SK-N-SH (cell line): ENCODE measurements at regions not wholly inside any gene's neighbourhood (a gene's known extent, or its start where the extent isn't known, plus 50 kb on each side); places are given as distances from the start of the nearest gene placed in this dataset.

Experiments used
- CTCF ChIP-seq: fragments of 200-600 bp; sonication (generic); IDR thresholded peaks from 2 replicates; pipeline ENCODE4 v1.6.1; 2017; ENCODE audit warnings: antibody characterized with exemption, mild to moderate bottlenecking, moderate library complexity
- EZH2phosphoT487 ChIP-seq: fragments of 200-600 bp; sonication (generic); IDR thresholded peaks from 2 replicates; pipeline ENCODE4 v1.6.1; 2017; ENCODE audit warnings: low read depth, mixed run types, mild to moderate bottlenecking, antibody characterized with exemption, moderate library complexity, borderline replicate concordance
- GABPA ChIP-seq: IDR thresholded peaks from 2 replicates; pipeline ENCODE4 v1.4.0; 2012; ENCODE audit warnings: low read depth, mild to moderate bottlenecking
- MXI1 ChIP-seq: IDR thresholded peaks from 2 replicates; pipeline ENCODE4 v1.6.1; 2012; ENCODE audit warnings: mild to moderate bottlenecking, low read depth, low read length, improper control_type of control experiment
- NRF1 ChIP-seq: IDR thresholded peaks from 2 replicates; pipeline ENCODE4 v1.6.1; 2012; ENCODE audit warnings: low read depth, mild to moderate bottlenecking, low read length
- RAD21 ChIP-seq: IDR thresholded peaks from 2 replicates; pipeline ENCODE4 v1.6.1; 2012; ENCODE audit warnings: mild to moderate bottlenecking, low read length
- RCOR1 ChIP-seq: fragments of 150-350 bp; IDR thresholded peaks from 2 replicates; pipeline ENCODE4 v1.6.1; 2017; ENCODE audit warnings: antibody characterized with exemption, low read length
- RXRA ChIP-seq: IDR thresholded peaks from 2 replicates; pipeline ENCODE4 v1.4.0; 2012; ENCODE audit warnings: low read depth, mild to moderate bottlenecking, borderline replicate concordance
- TF ChIP-seq, protein P1 (sequence below): IDR thresholded peaks from 2 replicates; pipeline ENCODE4 v1.4.0; 2012; ENCODE audit warnings: low read depth, borderline replicate concordance
- TF ChIP-seq, protein P2 (sequence below): fragments of 150-350 bp; IDR thresholded peaks from 2 replicates; pipeline ENCODE4 v1.6.1; 2016; ENCODE audit warnings: mild to moderate bottlenecking, low read depth, low read length

DNA sequence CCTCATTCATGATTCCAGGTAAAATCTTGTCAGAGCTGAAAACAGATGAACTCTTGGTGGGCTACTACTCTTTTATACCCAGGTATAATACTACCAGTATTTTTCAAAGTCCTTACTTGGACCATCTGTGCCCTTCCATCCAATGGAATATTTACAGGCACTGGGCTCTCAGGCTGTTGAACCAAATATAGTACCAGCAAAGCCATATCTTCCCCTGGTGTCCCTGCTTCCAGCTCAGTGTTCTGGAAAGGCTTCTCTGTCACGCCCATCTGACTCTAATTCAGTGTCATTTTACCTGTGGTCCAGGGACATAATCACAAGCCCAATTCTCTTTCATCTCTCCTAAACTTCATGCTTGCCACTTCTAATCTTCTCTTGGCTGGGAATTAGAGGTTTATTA, 119.2 kb upstream of the STK17B start:
- TF ChIP-seq GABPA (no peak), CTCF (no peak), RXRA (no peak), RAD21 (no peak), MXI1 (no peak), NRF1 (no peak), EZH2phosphoT487 (no peak), RCOR1 (no peak)
- TF ChIP-seq, protein P1, sequence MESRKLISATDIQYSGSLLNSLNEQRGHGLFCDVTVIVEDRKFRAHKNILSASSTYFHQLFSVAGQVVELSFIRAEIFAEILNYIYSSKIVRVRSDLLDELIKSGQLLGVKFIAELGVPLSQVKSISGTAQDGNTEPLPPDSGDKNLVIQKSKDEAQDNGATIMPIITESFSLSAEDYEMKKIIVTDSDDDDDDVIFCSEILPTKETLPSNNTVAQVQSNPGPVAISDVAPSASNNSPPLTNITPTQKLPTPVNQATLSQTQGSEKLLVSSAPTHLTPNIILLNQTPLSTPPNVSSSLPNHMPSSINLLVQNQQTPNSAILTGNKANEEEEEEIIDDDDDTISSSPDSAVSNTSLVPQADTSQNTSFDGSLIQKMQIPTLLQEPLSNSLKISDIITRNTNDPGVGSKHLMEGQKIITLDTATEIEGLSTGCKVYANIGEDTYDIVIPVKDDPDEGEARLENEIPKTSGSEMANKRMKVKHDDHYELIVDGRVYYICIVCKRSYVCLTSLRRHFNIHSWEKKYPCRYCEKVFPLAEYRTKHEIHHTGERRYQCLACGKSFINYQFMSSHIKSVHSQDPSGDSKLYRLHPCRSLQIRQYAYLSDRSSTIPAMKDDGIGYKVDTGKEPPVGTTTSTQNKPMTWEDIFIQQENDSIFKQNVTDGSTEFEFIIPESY = no peak
- TF ChIP-seq, protein P2, sequence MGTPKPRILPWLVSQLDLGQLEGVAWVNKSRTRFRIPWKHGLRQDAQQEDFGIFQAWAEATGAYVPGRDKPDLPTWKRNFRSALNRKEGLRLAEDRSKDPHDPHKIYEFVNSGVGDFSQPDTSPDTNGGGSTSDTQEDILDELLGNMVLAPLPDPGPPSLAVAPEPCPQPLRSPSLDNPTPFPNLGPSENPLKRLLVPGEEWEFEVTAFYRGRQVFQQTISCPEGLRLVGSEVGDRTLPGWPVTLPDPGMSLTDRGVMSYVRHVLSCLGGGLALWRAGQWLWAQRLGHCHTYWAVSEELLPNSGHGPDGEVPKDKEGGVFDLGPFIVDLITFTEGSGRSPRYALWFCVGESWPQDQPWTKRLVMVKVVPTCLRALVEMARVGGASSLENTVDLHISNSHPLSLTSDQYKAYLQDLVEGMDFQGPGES = no peak
